ENCODE measurements at regions not wholly inside any gene's neighbourhood (a gene's known extent, or its start where the extent isn't known, plus 50 kb on each side); places are given as distances from the start of the nearest gene placed in this dataset.
"Not testable (repeated sequence)": the region's sequence is repeated elsewhere in the genome, so short reads cannot be mapped to it uniquely, and the experiment has no call there.

GRCh38 chr2:150211164-150211631 lies 276.3 kb downstream of the RND3 start:
- DNase-seq (ENCODE audit: low read depth): no peak

- DNase-seq (ENCODE audit: low read depth): no peak
Observed at GRCh38 chr2:150209746-150210145, 277.7 kb downstream of the RND3 start.

DNA sequence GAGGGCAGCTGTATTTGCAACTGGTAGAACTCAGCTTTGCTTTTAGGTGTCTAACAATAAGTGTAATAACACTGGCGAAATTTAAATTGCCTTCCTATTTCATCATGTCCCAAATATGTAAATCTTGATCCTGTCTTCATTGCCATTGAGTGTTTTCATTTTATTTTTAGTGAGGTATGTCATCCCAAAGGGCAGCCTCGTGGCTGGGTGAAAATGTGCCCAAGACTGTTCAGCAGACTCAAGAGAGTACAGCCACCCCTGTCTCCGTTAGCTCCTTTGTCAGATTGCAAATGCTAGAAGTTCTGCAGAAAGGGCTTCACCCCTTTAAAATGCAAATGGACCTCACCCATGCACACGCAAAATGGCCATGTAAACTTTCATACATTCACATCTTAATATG lies 278.8 kb downstream of the RND3 start:
- no peak for DNase-seq (ENCODE audit: low read depth)

- no peak for DNase-seq (ENCODE audit: low read depth)
Observed at GRCh38 chr2:150207979-150208378, 279.5 kb downstream of the RND3 start.

- peak; percentile 35 for DNase-seq (ENCODE audit: low read depth)
Observed at GRCh38 chr2:150204451-150204850, 283.0 kb downstream of the RND3 start.

GRCh38 chr2:150194816-150195215 lies 292.7 kb downstream of the RND3 start:
- not testable (repeated sequence) for DNase-seq (ENCODE audit: low read depth)

DNA sequence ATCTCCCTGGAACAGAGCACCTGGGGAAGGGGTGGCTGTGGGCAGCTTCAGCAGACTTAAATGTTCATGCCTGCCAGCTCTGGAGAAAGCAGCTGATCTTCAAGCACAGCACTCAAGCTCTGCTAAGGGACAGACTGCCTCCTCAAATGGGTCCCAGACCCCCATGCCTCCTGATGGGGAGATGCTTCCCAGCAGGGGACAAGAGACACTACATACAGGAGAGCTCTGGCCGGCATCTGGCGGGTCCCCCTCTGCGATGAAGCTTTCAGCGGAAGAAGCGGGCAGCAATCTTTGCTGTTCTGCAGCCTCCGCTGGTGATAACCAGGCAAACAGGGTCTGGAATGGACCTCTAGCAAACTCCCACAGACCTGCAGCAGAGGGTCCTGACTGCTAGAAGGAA lies 294.8 kb downstream of the RND3 start:
- no peak for DNase-seq (ENCODE audit: low read depth)

- no peak for DNase-seq (ENCODE audit: low read depth)
Observed at GRCh38 chr2:150191349-150191748, 296.1 kb downstream of the RND3 start.

GRCh38 chr2:150190546-150190945 lies 296.9 kb downstream of the RND3 start:
- no peak for DNase-seq (ENCODE audit: low read depth)

DNA sequence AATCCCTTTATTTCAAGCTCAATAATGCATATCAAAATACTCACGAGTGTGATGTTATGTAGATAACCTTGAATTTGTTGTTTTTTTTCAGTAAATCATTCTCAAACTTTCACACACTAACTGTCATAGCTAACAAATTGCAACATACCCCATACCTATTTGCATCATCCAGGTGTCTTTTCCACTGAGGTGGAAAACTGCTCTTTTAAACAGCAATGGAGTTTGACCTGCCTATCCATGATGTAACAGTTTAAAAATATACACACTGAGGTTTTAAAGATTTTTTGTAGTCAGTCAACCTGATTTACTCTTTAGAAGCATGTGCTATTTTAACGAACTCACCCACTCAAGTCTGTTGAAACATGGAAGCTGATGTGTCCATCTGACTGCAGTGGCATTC lies 298.7 kb downstream of the RND3 start:
- DNase-seq (ENCODE audit: low read depth): no peak

- DNase-seq (ENCODE audit: low read depth): no peak
Observed at GRCh38 chr2:150188177-150188576, 299.3 kb downstream of the RND3 start.

DNA sequence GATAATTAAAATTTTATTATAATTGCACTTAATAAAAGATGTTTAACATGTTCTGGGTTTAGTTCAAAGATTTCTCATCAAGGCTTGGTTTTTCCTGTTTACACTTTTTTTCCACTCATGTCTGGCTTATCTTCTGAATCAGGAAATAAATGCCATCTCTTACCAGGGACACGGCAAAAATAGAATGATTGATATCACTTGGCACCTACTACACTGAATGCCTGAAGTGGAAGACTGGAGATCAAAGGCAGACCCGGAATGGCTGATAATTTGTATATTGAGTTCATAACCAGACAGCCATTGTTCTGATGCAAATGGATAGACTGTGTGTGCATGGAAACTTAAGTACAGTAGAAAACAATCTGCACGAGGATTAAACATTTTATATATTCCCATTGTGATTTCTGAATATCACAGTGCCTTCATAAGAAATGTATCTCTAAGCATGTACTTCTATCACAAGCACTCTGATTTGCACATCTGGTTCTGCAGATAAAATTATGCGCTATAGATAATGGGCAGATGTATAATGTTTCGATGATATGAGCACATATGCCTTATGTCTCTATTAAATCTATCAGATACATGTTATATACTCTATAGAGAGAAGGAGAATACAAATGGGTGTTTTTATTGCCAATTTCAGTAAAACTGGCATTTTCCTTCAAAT lies 304.8 kb downstream of the RND3 start:
- no peak for DNase-seq (ENCODE audit: low read depth)

- DNase-seq (ENCODE audit: low read depth): no peak
Observed at GRCh38 chr2:150178591-150178990, 308.9 kb downstream of the RND3 start.

- DNase-seq (ENCODE audit: low read depth): no peak
Observed at GRCh38 chr2:150174971-150175421, 312.5 kb downstream of the RND3 start.

GRCh38 chr2:150174056-150174805 lies 313.2 kb downstream of the RND3 start:
- DNase-seq (ENCODE audit: low read depth): no peak

DNA sequence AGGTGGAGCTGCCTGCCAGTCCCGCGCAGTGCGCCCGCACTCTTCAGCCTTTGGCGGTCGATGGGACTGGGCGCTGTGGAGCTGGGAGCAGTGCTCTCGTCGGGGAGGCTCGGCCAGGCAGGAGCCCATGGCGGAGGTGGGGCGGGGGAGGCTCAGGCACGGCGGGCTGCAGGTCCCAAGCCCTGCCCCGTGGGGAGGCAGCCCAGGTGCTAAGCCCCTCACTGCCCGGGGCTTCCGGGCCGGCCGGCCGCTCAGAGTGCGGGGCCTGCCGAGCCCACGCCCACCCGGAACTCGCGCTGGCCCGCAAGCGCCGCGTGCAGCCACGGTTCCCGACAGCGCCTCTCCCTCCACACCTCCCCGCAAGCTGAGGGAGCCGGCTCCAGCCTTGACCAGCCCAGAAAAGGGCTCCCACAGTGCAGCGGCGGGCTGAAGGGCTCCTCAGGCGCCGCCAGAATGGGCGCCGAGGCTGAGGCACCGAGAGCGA lies 316.4 kb downstream of the RND3 start:
- no peak for DNase-seq (ENCODE audit: low read depth)

DNA sequence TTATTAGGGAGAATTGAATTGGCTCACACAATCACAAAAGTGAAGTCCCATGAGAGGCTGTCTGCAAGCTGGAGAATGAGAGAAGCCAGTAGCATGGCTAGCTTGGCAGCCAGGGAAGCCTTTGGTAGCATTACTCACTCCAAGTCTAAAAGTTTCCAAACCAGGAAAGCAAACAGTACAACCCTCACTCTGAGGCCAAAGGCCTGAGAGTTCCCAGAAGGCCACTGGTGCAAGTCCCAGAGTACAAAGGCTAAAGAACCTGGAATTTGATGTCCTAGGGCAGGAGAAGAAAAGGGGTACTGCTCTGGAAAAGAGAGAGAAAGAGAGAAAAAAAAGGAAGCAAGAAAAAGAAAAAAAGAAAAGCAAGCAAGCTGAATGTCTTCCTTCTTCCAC lies 318.2 kb downstream of the RND3 start:
- peak; percentile 59 for DNase-seq (ENCODE audit: low read depth)

DNA sequence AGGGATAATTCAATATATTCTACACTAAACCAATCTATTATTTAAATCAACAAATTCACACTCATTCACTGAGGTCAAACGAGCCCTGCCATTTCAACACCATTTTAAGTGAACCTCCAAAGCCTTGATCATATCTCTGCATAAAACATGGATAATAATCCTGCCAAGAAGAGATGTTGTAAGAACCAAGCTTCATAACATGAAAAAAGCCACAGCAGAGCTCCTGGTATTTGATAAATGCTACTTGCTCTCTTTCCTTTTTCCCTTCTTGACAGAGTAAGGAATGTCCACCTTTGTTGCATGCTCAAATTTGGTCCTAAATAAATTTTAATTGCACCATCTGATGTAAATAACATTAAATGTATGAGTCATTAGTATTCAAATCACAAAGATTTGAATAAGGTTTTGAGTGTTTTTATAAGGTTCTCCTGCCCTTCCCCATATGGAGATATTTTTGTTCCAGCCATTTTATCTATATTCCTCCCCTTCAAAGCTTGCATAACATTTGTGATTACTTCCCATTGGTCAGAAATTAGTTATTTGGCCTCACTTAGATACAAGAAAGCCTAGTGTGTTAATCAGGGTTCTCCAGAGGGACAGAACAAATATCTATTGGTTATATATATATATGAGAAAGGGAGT lies 318.8 kb downstream of the RND3 start:
- DNase-seq (ENCODE audit: low read depth): no peak

- DNase-seq (ENCODE audit: low read depth): no peak
Observed at GRCh38 chr2:150167711-150168110, 319.8 kb downstream of the RND3 start.

- no peak for DNase-seq (ENCODE audit: low read depth)
Observed at GRCh38 chr2:150166313-150167051, 321.0 kb downstream of the RND3 start.

- no peak for DNase-seq (ENCODE audit: low read depth)
Observed at GRCh38 chr2:150165988-150166312, 321.5 kb downstream of the RND3 start.

GRCh38 chr2:150165442-150165841 lies 322.0 kb downstream of the RND3 start:
- DNase-seq (ENCODE audit: low read depth): no peak
